Left renal cortex interstitium (tissue), 4 donors: ENCODE measurements at regions not wholly inside any gene's neighbourhood (a gene's known extent, or its start where the extent isn't known, plus 50 kb on each side); places are given as distances from the start of the nearest gene placed in this dataset.
A peak's percentile ranks its signal among the peaks of the same experiment; 100 is the strongest.

Source experiments
- DNase-seq, 4 donors: peaks; one replicate each; pipeline ENCODE4 v3.0.0-alpha.2; 2013; ENCODE audit warnings: low read depth in 4 of 4, low spot score in 2 of 4, missing footprints in 1 of 4

DNA sequence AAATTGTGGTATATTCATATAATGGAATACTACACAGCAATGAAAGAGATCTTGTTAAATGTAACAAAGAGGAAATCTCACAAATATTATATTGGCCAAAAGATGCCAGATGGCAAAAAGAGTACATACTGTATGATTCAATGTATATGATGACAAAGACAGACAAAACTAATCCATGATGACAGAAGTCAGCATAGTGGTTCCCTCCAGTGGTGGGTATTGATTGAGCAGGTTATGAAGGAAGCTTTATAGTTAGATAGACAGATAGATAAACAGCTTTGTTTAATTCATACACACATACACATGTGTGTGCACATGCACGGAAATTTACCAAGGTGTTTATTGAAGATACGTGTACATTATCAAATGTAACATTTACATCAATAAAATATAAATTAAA, 74.4 kb upstream of the SMIM36 start:
- no peak for DNase-seq

DNA sequence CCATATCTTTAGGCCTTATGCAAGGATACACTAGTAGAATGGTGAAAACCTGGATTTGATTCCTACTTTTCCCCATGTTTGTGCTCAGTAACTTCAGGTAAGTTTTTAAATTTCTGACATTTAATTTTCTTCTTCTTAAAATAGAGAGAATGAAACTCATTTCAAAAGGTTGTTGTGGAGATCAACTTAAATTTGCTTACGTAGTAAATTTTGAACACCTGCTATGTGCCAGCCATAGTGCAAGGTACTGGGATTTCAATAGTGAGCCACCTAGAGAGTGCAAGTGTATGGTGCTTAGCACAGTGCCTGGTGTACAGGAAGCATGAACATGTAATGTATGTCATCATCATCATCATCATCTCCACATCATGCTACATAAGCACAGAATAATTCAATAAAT, 73.6 kb upstream of the SMIM36 start:
- DNase-seq, result no peak

- DNase-seq, result no peak
Measured at GRCh38 chr17:55584055-55584685, 72.9 kb upstream of the SMIM36 start.

GRCh38 chr17:55582897-55583296, 71.6 kb upstream of the SMIM36 start:
- DNase-seq, result no peak

- no peak for DNase-seq
Measured at GRCh38 chr17:55580596-55581133, 69.4 kb upstream of the SMIM36 start.

- DNase-seq, result no peak
Measured at GRCh38 chr17:55577687-55578086, 66.4 kb upstream of the SMIM36 start.

DNA sequence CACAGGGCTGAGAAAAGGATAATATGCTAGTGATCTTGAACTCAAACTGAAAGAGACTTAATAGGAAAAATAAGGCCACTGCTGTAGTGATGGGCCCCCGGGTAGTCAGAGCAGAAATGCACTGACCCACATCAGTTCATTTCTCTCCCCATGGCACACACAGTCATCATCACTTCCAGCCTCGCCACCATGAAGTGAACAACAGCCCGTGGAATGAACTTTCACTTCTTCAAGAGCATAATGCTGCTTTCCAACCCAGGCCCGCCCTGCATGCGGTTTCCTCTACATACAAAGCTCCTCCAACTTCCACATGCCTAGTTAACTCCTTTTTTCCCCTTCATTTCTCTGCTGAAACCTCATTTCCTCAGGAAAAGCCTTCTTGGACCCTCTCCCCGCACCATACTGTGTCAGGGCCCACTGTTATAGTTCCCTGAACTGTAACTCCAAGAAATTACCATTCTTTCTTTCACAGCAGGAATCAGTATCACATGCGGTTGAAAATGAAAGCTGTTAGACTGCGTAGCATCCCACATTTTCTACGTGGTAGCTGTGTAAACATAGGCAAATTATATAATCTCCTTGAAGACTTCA, 65.8 kb upstream of the SMIM36 start:
- peak in 2 of 4 donors; percentile 27 to 40 for DNase-seq

- DNase-seq, result peak in 2 of 4 donors; percentile 21 to 52
Measured at GRCh38 chr17:55576237-55576995, 65.2 kb upstream of the SMIM36 start.

GRCh38 chr17:55575058-55575636, 63.9 kb upstream of the SMIM36 start:
- no peak for DNase-seq

DNA sequence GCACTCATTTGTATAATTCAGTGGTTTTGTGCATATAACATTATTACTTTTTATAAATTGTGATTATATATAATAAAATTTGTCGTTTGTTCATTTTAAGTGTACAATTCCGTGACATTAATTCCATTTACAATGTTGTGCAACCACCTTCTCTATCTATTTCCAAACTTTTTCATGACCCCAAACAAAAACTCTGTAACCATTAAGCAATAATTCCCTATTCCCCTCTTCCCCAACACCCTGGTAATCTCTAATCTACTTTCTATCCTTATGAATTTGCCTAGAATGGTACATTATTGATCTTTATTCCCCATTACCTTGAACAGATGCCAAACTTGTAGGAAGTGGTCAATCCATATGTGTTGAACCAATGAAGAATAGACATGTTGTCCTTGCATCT, 61.3 kb upstream of the SMIM36 start:
- DNase-seq, result no peak

GRCh38 chr17:55572139-55572538, 60.9 kb upstream of the SMIM36 start:
- no peak for DNase-seq

GRCh38 chr17:55571095-55571494, 59.8 kb upstream of the SMIM36 start:
- no peak for DNase-seq

DNA sequence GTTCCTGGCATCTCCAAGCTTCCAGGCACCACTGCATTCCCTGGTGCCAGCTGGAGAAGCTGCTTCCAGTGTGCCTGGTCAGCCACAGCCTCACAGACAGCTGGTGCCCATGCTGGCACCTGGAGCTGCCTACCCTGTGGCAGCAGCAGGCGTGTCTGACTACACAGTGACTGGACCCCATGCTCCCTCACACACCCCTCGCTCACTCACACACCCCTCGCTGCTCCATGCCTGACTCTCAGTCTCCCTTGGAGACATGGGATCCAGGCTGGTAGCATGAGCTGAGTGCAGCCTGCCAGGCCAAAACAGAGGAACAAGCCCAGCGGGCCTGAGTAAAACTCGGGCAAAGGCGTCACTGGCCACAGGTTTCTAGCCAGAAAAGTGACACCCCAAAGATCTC, 59.1 kb upstream of the SMIM36 start:
- no peak for DNase-seq

DNA sequence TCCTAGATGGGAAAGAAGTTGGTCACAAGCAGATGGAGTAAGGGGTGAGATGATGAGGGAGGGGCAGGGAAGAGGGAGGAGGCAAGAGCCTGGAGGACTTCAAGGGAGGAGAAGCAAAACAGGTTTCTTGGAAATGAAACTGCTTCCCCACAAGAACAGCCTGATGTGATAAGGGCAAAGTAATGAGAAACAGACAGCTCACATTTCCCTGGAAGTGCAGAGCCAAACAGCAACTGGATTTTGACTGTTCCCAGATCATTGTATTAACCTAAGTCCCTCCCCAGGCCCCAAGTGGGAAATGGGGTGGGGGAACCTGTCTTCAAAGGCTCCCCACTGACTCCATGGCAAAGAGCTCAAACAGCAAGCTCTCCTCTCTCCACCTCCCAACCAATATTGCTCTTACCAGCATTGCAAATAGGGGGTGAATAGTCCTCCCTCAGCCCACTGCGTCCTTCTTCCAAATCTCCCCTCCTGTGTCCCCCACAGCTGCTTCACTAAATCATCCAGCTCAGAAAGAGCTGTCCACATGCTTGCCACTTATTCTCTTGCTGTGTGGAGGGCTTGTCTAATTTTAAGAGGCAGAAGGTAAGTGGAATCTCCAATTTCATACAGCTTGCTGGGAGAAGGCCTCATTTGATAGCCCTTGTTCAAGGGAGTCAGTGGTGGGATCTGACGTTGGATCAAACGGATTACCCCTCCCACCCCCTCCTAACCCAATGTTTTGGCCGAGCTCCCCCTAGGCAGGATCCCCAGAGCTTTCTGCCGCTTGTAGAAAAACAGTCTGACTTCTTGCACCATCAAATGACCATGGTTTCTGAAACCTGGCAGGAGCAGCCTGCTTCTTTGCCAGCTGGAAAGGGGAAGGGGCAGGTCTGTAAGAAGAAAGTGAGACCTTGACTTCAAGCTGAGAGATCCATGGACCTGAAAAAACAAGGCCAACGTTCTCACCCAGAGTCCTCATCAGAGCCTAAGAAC, 56.3 kb upstream of the SMIM36 start:
- peak in 3 of 4 donors; percentile 45 to 64 (median 45) for DNase-seq

DNA sequence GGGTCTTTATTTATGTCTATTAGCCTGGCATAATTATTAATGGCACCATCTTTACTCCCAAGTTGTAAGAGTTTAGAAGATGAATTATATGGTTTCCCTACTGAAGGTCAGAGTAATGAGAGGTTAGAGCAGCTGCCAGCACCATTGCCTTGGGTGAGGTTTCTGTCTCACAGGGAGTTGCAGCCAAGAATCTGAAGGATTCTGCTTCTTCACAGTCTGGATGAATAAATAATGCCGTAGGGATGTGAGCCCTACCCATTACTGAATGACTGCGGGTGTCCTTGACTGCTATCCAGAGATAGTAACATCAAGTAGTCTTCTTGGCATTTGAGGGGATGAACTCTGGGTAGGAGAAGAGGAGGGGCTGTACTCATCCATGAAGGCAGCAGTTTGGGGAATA, 52.8 kb upstream of the SMIM36 start:
- no peak for DNase-seq

DNA sequence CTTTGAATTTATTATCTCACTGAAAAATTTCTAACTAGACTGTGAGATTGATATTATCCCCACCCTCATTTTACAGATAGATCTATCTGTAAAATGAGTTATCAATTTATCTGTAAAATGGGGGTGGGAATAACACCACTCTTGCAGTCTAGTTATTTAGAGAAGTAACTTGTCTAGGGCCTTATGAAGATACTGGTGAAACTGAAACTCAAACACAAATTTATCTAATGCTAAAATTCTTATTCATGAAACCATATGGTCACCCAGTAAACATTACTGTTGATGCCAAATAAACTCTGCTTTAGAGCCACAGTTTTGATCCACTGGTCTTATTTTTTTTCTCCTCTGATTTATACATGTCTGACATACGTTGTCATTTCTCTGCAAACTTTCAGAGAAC, 52.1 kb upstream of the SMIM36 start:
- DNase-seq, result no peak

GRCh38 chr17:55561973-55562495, 50.8 kb upstream of the SMIM36 start:
- no peak for DNase-seq

DNA sequence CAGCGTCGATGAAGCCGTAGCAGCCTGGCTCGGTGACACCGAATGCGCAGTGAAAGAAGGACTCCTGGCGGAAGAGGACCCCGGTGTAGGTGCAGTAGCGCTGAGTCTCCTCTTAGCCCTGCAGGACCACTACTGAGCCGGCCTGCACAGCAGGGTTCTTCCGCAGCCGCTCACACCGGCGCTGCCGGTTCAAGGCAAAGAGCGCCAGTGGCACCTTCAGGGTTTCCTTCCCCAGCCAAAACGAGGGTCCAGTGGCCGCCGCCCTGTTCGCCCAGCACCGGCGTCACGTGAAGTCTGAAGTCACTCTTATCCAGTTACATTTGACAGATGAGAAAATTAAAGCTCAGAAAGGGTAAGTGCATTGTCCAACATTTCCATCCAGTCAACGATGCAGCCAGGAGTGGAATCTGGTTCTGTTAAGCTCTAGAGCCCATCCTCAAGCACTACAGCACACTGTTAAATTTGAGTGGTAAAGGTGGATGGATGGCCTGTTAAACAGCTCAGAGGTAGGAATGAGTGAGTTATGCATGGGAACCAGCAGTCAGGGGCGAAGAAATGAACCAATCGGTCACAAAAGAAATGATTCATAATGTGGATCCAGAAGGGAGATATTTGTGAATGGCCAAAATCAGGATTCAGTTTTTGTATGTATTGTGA, 50.2 kb upstream of the SMIM36 start:
- DNase-seq, result no peak
